Omental fat pad (tissue), 3 donors: ENCODE measurements at regions not wholly inside any gene's neighbourhood (a gene's known extent, or its start where the extent isn't known, plus 50 kb on each side); places are given as distances from the start of the nearest gene placed in this dataset.

Source experiments
- ATAC-seq: fragments of 150-250 bp; one replicate; pipeline ENCODE4 v1.9.1; 2016; ENCODE audit warnings: mild to moderate bottlenecking, moderate library complexity; ENCODE audit not compliant: low FRiP score
- DNase-seq: peaks from one replicate; pipeline ENCODE4 v3.0.0-alpha.2; 2019; ENCODE audit warnings: low spot score
- TF ChIP-seq, protein P1 (sequence below), 3 donors: fragments of 450-650 bp; IDR thresholded peaks; one replicate each; pipeline ENCODE4 v1.5.1; 2016 to 2017; ENCODE audit warnings: antibody characterized with exemption in 3 of 3, mild to moderate bottlenecking in 3 of 3, moderate library complexity in 2 of 3

DNA sequence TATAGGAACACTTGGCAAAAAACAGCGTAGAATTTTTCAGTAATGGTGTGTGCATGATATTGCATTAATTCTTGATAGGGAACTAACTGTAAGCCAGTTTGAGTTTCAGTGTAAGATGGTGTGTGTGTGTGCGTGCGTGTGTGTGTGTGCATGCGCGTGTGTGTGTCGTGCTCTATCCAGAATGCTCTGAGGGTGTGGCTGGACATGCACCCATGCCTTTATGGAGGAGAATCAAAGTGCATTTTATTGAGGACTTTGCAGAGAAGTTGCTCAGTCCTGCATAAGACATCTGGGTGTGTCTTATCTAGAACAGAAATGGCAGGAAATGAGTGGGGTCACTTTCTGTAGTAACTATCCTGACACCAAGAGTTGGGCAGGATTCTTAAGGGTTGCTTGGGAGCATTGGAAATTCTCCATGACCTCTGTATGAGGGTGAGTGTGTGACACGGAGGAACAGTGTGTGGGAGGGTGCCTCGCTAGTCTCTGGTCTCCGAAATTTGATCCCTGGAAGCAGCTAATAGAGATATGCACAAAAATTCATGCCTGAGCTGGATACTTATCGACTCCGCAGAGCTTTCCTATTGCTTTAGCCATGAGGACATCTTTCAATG lies 252.2 kb downstream of the TSHZ3 start:
- TF ChIP-seq, protein P1, sequence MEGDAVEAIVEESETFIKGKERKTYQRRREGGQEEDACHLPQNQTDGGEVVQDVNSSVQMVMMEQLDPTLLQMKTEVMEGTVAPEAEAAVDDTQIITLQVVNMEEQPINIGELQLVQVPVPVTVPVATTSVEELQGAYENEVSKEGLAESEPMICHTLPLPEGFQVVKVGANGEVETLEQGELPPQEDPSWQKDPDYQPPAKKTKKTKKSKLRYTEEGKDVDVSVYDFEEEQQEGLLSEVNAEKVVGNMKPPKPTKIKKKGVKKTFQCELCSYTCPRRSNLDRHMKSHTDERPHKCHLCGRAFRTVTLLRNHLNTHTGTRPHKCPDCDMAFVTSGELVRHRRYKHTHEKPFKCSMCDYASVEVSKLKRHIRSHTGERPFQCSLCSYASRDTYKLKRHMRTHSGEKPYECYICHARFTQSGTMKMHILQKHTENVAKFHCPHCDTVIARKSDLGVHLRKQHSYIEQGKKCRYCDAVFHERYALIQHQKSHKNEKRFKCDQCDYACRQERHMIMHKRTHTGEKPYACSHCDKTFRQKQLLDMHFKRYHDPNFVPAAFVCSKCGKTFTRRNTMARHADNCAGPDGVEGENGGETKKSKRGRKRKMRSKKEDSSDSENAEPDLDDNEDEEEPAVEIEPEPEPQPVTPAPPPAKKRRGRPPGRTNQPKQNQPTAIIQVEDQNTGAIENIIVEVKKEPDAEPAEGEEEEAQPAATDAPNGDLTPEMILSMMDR (IDR thresholded peaks at IDR 0.05), result no peak
- no peak for ATAC-seq

DNA sequence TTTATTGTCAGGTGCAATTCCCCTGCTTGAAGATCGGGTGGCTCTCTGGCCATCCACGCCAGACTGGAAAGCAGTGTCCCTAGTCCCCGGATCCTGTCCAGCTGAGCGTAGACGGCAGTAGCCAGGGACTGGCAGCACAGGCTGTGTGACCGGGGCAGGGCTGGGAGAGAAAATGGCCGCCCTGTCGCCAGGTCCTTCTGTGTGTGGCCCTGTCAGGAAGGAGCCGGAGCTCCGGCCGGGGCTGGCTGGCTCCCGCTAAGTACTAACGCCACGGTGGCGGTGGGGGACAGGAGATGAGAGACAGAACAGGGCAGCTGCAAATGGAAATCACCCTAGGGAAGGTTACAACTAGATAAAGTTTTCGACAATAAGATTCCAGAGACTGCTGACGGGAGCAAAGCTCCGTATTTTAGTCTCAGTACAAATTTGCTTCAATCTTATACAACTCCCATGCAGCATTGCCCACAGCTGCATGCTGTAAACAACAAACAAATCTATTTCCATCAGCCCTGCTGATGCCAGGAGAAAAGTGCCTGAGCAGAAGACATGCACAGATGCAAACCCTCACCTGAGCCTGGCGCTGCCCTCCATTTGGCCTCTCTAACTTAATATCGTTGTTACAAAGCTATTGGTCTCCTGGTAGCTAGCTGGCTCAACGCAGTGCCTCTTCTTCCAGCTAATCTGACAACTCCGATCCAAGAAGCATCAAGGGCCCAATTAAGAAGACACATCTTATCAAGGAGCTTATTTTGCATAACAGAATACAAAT lies 253.0 kb downstream of the TSHZ3 start:
- no peak for ATAC-seq
- TF ChIP-seq, protein P1 (IDR thresholded peaks at IDR 0.05), result no peak
- DNase-seq, result no peak

More for the DNA sequence above, 252.2 kb downstream of the TSHZ3 start:
- no peak for DNase-seq

DNA sequence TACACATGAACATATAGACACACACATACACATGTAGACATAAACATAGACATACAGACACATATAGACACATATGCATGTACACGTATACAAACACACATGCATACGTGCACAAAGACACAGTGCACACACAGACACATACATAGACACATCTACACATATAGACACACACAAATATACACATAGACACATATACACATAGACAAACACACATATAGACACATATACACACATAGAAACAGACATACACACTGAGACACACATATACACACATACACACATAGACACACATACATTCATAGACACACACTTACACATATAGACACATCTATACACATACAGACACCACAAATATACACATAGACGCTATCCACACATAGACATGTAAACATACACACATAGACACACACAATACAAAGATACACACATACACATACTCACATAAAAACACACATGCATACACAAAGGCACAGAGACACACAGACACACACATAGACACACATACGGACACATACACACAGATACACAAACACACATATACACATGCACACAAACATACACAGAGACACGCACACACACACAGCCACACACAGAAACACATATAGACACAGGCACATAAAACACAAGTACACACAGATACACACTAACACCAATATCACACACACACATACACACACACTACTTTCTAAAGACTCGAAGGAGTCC lies 254.0 kb downstream of the TSHZ3 start:
- TF ChIP-seq, protein P1 (IDR thresholded peaks at IDR 0.05), result no peak

DNA sequence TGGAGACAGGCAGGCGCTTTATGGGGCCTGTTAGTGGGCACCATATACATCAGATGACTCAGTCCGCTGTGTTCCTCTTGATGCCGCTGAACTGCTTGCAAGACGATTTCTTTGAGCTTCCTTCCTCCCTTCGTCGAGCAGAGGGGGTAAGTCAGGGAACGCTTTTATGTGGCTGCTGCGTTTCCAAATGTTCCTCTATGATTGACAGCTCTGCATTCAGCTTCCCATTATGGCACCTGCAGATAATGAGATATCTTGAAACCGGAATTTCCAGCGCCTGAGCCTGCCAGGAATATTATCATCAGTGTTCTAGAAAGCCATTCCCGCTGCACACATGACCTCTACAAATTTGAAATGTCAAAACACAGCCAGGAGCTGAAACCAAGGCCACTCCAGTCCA lies 257.0 kb downstream of the TSHZ3 start:
- ATAC-seq (no peak), DNase-seq (no peak)
- TF ChIP-seq, protein P1 (IDR thresholded peaks at IDR 0.05), result no peak

More for the DNA sequence above, 254.0 kb downstream of the TSHZ3 start:
- ATAC-seq (no peak), DNase-seq (no peak)

DNA sequence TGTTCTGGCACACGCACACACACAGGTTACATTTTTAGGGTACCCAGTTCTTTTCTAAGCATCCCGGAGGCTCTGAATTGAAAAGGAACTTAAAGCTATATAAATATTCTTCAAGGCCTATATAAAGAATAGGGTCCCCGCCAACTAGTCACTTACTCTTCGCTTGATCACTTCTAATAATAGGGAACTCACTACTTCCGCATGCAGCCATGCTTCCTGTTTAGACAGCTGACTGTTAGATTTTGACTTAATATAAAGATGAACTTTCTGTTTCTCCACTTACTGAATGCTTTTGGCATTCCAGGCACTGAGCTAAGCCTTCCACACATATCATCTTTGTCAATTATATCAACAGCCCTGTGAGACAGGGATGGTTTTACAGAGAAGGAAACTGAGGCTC lies 259.6 kb downstream of the TSHZ3 start:
- TF ChIP-seq, protein P1 (IDR thresholded peaks at IDR 0.05), result no peak
- DNase-seq, result no peak
- ATAC-seq, result no peak

DNA sequence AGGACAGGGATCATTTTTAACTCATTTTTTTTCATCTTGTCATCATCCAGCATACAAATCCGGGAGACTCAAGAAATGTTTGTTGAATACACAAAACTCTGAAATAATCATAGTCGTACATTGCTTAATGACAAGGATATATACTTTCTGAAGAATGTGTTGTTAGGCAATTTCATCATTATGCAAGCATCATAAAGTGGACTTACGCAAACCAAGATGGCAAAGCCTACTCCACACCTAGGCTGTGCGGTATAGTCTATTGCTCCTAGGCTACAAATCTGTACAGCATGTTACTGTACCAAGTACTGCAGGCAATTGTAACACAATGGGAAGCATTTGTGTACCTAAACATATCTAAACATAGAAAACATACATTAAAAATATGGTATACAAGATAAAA lies 264.1 kb downstream of the TSHZ3 start:
- no peak for ATAC-seq
- DNase-seq, result no peak
- TF ChIP-seq, protein P1 (IDR thresholded peaks at IDR 0.05), result no peak
